A549 (cell line): ENCODE measurements at regions not wholly inside any gene's neighbourhood (a gene's known extent, or its start where the extent isn't known, plus 50 kb on each side); places are given as distances from the start of the nearest gene placed in this dataset.
A peak's percentile ranks its signal among the peaks of the same experiment; 100 is the strongest.

ENCODE experiments used
- ATAC-seq, 2 experiments: fragments of 200-7000 bp in 1 of 2; fragments of >200 bp in 1 of 2; cut with Nextera tagmentation in 1 of 2; cut with Tn5 transposase in 1 of 2; 3 replicates each; pipeline versions ENCODE4 v1.8.0 to v1.9.1; 2018 to 2020; ENCODE audit warnings: mild to moderate bottlenecking in 1 of 2, moderate library complexity in 1 of 2
- CTCF ChIA-PET: fragments of 300-600 bp; sonication (Branson Sonifier 250); formaldehyde crosslinking; extraction: SDS; loops from one replicate; lab custom pipeline; 2021; ENCODE audit warnings: antibody characterized with exemption, inconsistent platforms; lab: Yijun Ruan, JAX
- POLR2A ChIA-PET: fragments of 350-600 bp; formaldehyde crosslinking; extraction: SDS; loops from one replicate; lab custom pipeline; 2021; ENCODE audit warnings: antibody characterized with exemption, inconsistent platforms; lab: Yijun Ruan, JAX
- DNase-seq, 2 experiments: peaks; one replicate each; pipeline versions ENCODE4 v3.0.0 to v3.0.0-alpha.2; 2011 to 2016; ENCODE audit warnings: low read depth in 1 of 2, low spot score in 1 of 2
- FAIRE-seq: peaks from 2 replicates; lab custom pipeline; 2011; peaks lifted over from hg19 to GRCh38; lab: Jason Lieb, UNC
- H3K27ac ChIP-seq, 2 experiments: fragments of >200 bp; sonication (Bioruptor Twin); formaldehyde crosslinking; 3 replicates each; pipeline ENCODE4 v1.5.1; 2016 to 2017
- H3K4me1 ChIP-seq: fragments of >200 bp; sonication (Bioruptor Twin); formaldehyde crosslinking; 3 replicates; pipeline ENCODE4 v1.6.1; 2016
- H3K4me2 ChIP-seq: fragments of >200 bp; sonication (Bioruptor Twin); formaldehyde crosslinking; 3 replicates; pipeline ENCODE4 v1.6.1; 2016
- H3K4me3 ChIP-seq: fragments of >200 bp; sonication (Bioruptor Twin); formaldehyde crosslinking; 3 replicates; pipeline ENCODE4 v1.5.1; 2016
- H3K9me3 ChIP-seq: fragments of >200 bp; sonication (Bioruptor Twin); formaldehyde crosslinking; 3 replicates; pipeline ENCODE4 v1.6.1; 2016
- ATOH8 ChIP-seq: fragments of 250-450 bp; sonication (Bioruptor Pico); IDR thresholded peaks from 2 replicates; pipeline ENCODE4 v1.5.0; 2020; ENCODE audit warnings: low read depth, mild to moderate bottlenecking, moderate library complexity
- BCL3 ChIP-seq: fragments of >200 bp; sonication (Bioruptor Twin); formaldehyde crosslinking; IDR thresholded peaks from 3 replicates; pipeline ENCODE4 v1.6.1; 2016
- CHD2 ChIP-seq: fragments of 150-350 bp; IDR thresholded peaks from 2 replicates; pipeline ENCODE4 v1.6.1; 2014; ENCODE audit warnings: low read length; ENCODE audit not compliant: partially characterized antibody
- EHF ChIP-seq: fragments of 250-450 bp; sonication (Bioruptor Pico); IDR thresholded peaks from 2 replicates; pipeline ENCODE4 v1.5.0; 2020; ENCODE audit warnings: mild to moderate bottlenecking
- EHMT2 ChIP-seq: fragments of 200-600 bp; sonication (generic); IDR thresholded peaks from 2 replicates; pipeline ENCODE4 v1.6.1; 2016; ENCODE audit warnings: antibody characterized with exemption, low read depth, mild to moderate bottlenecking, moderate library complexity
- EP300 ChIP-seq, 2 experiments: fragments of >200 bp; sonication (Bioruptor Twin); formaldehyde crosslinking; IDR thresholded peaks; 2 replicates in 1 of 2; 3 replicates in 1 of 2; pipeline ENCODE4 v1.6.1; 2016 to 2017
- FOXS1 ChIP-seq: fragments of 250-450 bp; sonication (Bioruptor Pico); IDR thresholded peaks from 2 replicates; pipeline ENCODE4 v1.5.0; 2020; ENCODE audit warnings: mild to moderate bottlenecking, moderate library complexity
- GATA3 ChIP-seq: IDR thresholded peaks from 2 replicates; pipeline ENCODE4 v1.6.1; 2012; ENCODE audit warnings: borderline replicate concordance
- KDM1A ChIP-seq: fragments of 200-600 bp; sonication (generic); IDR thresholded peaks from 2 replicates; pipeline ENCODE4 v1.6.1; 2016; ENCODE audit warnings: low read depth, mild to moderate bottlenecking
- NFE2L2 ChIP-seq: fragments of 150-350 bp; conservative IDR thresholded peaks from 2 replicates; pipeline ENCODE4 v1.6.1; 2014; ENCODE audit warnings: low read length
- RARB ChIP-seq: fragments of 250-450 bp; sonication (Bioruptor Pico); IDR thresholded peaks from 2 replicates; pipeline ENCODE4 v1.8.0; 2021; ENCODE audit warnings: mild to moderate bottlenecking, moderate library complexity
- RFX5 ChIP-seq: fragments of 450-650 bp; IDR thresholded peaks from 2 replicates; pipeline ENCODE4 v1.7.1; 2014; ENCODE audit warnings: antibody characterized with exemption, mild to moderate bottlenecking, moderate library complexity
- SMC3 ChIP-seq: fragments of >200 bp; sonication (Bioruptor Twin); formaldehyde crosslinking; IDR thresholded peaks from 3 replicates; pipeline ENCODE4 v1.6.1; 2018; ENCODE audit warnings: inconsistent platforms
- ZFP36 ChIP-seq: fragments of 450-650 bp; IDR thresholded peaks from 2 replicates; pipeline ENCODE4 v1.6.1; 2014; ENCODE audit warnings: borderline replicate concordance; ENCODE audit not compliant: partially characterized antibody
- ZNF302 ChIP-seq: fragments of 250-450 bp; sonication (Bioruptor Pico); IDR thresholded peaks from 2 replicates; pipeline ENCODE4 v1.9.0; 2021; ENCODE audit warnings: inconsistent platforms, mild to moderate bottlenecking, moderate library complexity
- WGBS: methylation state at CpG from one replicate; pipeline ENCODE4 v1.1.6; 2017; ENCODE audit errors: missing lambda C conversion rate; 5-methylcytosine and 5-hydroxymethylcytosine counted together
- TF ChIP-seq, protein P1 (sequence below): IDR thresholded peaks from 2 replicates; pipeline ENCODE4 v1.6.1; 2012
- TF ChIP-seq, protein P2 (sequence below): IDR thresholded peaks from 2 replicates; pipeline ENCODE4 v1.6.1; 2012; ENCODE audit warnings: low read depth, borderline replicate concordance
- TF ChIP-seq, protein P3 (sequence below): fragments of 200-600 bp; sonication (generic); IDR thresholded peaks from 2 replicates; pipeline ENCODE4 v1.6.1; 2016; ENCODE audit warnings: antibody characterized with exemption, mild to moderate bottlenecking, moderate library complexity

DNA sequence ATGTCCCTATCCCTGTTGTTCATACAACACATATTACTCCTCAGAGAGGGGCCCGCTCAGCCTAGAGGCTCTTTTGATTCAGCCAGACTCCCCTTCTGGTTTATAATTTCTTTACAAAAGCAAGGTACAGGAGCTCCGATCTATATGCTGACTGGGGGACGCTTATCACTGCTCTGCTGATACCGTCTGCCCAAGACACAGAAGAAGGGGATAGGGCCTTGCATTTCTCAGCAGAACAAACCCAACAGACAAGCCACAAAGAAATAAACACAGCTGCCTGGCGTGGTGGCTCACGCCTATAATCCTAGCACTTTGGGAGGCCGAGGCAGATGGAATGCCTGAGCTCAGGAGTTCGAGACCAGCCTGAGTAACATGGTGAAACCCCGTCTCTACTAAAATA is 109.9 kb upstream of the AKIP1 start:
- FAIRE-seq = no peak
- CTCF ChIA-PET = interaction anchor here (1.1 to 1.2 kb wide), 3 partner anchors 13 to 38 kb away, joined by 3 read pairs; no protein-coding TSS in a partner anchor
- no peak for TF ChIP-seq NFE2L2
- TF ChIP-seq ZNF302 (CRISPR knock-in tag) = no peak
- TF ChIP-seq, protein P1, sequence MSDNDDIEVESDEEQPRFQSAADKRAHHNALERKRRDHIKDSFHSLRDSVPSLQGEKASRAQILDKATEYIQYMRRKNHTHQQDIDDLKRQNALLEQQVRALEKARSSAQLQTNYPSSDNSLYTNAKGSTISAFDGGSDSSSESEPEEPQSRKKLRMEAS = no peak
- TF ChIP-seq ZFP36 = no peak
- no peak for TF ChIP-seq RFX5
- no peak for TF ChIP-seq EHMT2
- TF ChIP-seq BCL3 = no peak
- TF ChIP-seq, protein P2, sequence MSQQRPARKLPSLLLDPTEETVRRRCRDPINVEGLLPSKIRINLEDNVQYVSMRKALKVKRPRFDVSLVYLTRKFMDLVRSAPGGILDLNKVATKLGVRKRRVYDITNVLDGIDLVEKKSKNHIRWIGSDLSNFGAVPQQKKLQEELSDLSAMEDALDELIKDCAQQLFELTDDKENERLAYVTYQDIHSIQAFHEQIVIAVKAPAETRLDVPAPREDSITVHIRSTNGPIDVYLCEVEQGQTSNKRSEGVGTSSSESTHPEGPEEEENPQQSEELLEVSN = no peak
- no peak for TF ChIP-seq SMC3
- TF ChIP-seq RARB (CRISPR knock-in tag) = no peak
- TF ChIP-seq ATOH8 = no peak
- TF ChIP-seq FOXS1 (CRISPR knock-in tag) = no peak
- no peak for ATAC-seq
- POLR2A ChIA-PET = no interaction called here
- no peak for DNase-seq
- no peak overlapping the region for H3K27ac ChIP-seq
- no peaks in the 10 kb centered on the region for H3K9me3 ChIP-seq
- H3K4me1 ChIP-seq = no peaks in the 10 kb centered on the region
- no peak overlapping the region for H3K4me3 ChIP-seq
- 91% methylated on average over 9 of the region's 9 CpGs for WGBS
- H3K4me2 ChIP-seq = no peak overlapping the region

- DNase-seq (no peak), ATAC-seq (no peak), FAIRE-seq (no peak)
- CTCF ChIA-PET = interaction anchor here (1.2 kb wide), 1 partner anchor 16 kb away, joined by 3 read pairs; no protein-coding TSS in a partner anchor
- POLR2A ChIA-PET = interaction anchor here (0.6 kb wide), 1 partner anchor 44 kb away, joined by 3 read pairs; no protein-coding TSS in a partner anchor
- Histone ChIP-seq H3K27ac (no peak overlapping the region), H3K4me3 (no peak overlapping the region), H3K4me1 (no peaks in the 10 kb centered on the region)
- TF ChIP-seq EHF (no peak), GATA3 (no peak), EHMT2 (no peak), KDM1A (no peak), EP300 (IDR thresholded peaks at IDR 0.05) (no peak)
- TF ChIP-seq, all 56 proteins: peak for 0
- H3K4me2 ChIP-seq = no peak overlapping the region
- 97% methylated on average over 5 of the region's 5 CpGs for WGBS
- no peaks in the 10 kb centered on the region for H3K9me3 ChIP-seq
These were observed 108.7 kb upstream of the AKIP1 start for GRCh38 chr11:8802251-8802650.

GRCh38 chr11:8803973-8804372 is 107.0 kb upstream of the AKIP1 start:
- Histone ChIP-seq H3K27ac (no peak overlapping the region), H3K9me3 (no peaks in the 10 kb centered on the region), H3K4me2 (no peak overlapping the region), H3K4me1 (no peaks in the 10 kb centered on the region), H3K4me3 (no peak overlapping the region)
- FAIRE-seq (no peak), ATAC-seq (peak; percentile 24 to 30; a peak in 1 of 6 replicates), DNase-seq (no peak)
- TF ChIP-seq EHMT2 (no peak), CHD2 (no peak), NFE2L2 (no peak), KDM1A (no peak), RFX5 (no peak)
- TF ChIP-seq, protein P3, sequence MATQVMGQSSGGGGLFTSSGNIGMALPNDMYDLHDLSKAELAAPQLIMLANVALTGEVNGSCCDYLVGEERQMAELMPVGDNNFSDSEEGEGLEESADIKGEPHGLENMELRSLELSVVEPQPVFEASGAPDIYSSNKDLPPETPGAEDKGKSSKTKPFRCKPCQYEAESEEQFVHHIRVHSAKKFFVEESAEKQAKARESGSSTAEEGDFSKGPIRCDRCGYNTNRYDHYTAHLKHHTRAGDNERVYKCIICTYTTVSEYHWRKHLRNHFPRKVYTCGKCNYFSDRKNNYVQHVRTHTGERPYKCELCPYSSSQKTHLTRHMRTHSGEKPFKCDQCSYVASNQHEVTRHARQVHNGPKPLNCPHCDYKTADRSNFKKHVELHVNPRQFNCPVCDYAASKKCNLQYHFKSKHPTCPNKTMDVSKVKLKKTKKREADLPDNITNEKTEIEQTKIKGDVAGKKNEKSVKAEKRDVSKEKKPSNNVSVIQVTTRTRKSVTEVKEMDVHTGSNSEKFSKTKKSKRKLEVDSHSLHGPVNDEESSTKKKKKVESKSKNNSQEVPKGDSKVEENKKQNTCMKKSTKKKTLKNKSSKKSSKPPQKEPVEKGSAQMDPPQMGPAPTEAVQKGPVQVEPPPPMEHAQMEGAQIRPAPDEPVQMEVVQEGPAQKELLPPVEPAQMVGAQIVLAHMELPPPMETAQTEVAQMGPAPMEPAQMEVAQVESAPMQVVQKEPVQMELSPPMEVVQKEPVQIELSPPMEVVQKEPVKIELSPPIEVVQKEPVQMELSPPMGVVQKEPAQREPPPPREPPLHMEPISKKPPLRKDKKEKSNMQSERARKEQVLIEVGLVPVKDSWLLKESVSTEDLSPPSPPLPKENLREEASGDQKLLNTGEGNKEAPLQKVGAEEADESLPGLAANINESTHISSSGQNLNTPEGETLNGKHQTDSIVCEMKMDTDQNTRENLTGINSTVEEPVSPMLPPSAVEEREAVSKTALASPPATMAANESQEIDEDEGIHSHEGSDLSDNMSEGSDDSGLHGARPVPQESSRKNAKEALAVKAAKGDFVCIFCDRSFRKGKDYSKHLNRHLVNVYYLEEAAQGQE = no peak
- TF ChIP-seq, protein P1 = no peak
- 89% methylated on average over 6 of the region's 6 CpGs for WGBS
- CTCF ChIA-PET = interaction anchor here (0.6 to 2.5 kb wide), 5 partner anchors 9 to 111 kb away, joined by 3 to 8 read pairs (median 4); no protein-coding TSS in a partner anchor
- POLR2A ChIA-PET = no interaction called here
